NT2/D1 (cell line): ENCODE measurements at regions not wholly inside any gene's neighbourhood (a gene's known extent, or its start where the extent isn't known, plus 50 kb on each side); places are given as distances from the start of the nearest gene placed in this dataset.

Source experiments
- SUZ12 ChIP-seq: IDR thresholded peaks from 2 replicates; pipeline ENCODE4 v1.6.1; 2011; ENCODE audit not compliant: insufficient read length, insufficient read depth; ENCODE audit errors: extremely low read depth
- YY1 ChIP-seq: IDR thresholded peaks from 2 replicates; pipeline ENCODE4 v1.6.1; 2011; ENCODE audit not compliant: insufficient read length, insufficient read depth
- ZNF274 ChIP-seq: IDR thresholded peaks from 2 replicates; pipeline ENCODE4 v1.6.1; 2011; ENCODE audit warnings: mild to moderate bottlenecking, low read depth, low read length

- TF ChIP-seq YY1, result no peak
- no peak for TF ChIP-seq ZNF274
- no peak for TF ChIP-seq SUZ12
These were observed 143.7 kb upstream of the COL1A2 start for GRCh38 chr7:94250987-94251386.
